Skeletal muscle cell (primary cell): ENCODE measurements at regions not wholly inside any gene's neighbourhood (a gene's known extent, or its start where the extent isn't known, plus 50 kb on each side); places are given as distances from the start of the nearest gene placed in this dataset.
"Not testable (repeated sequence)": the region's sequence is repeated elsewhere in the genome, so short reads cannot be mapped to it uniquely, and the experiment has no call there.

Source experiments
- DNase-seq: peaks from one replicate; pipeline ENCODE4 v3.0.0-alpha.2; 2010; ENCODE audit warnings: low read depth
- H3K4me3 ChIP-seq: 2 replicates; pipeline ENCODE4 v1.5.1; 2011; ENCODE audit warnings: low read depth, mild to moderate bottlenecking, control low read depth, low read length, moderate library complexity

GRCh38 chr5:36457511-36458270 is 148.7 kb upstream of the SLC1A3 start:
- peak; percentile 39 for DNase-seq
- H3K4me3 ChIP-seq = no peak overlapping the region

- DNase-seq = no peak
These were observed 147.7 kb upstream of the SLC1A3 start for GRCh38 chr5:36458746-36459145.

GRCh38 chr5:36459176-36460135 is 146.9 kb upstream of the SLC1A3 start:
- H3K4me3 ChIP-seq = no peak overlapping the region
- DNase-seq = no peak

More at GRCh38 chr5:36458746-36459145, 147.7 kb upstream of the SLC1A3 start:
- no peak overlapping the region for H3K4me3 ChIP-seq

- DNase-seq = no peak
- no peak overlapping the region for H3K4me3 ChIP-seq
These were observed 143.9 kb upstream of the SLC1A3 start for GRCh38 chr5:36462295-36463021.

GRCh38 chr5:36475942-36476341 is 130.5 kb upstream of the SLC1A3 start:
- H3K4me3 ChIP-seq, DNase-seq: not testable (repeated sequence)

- H3K4me3 ChIP-seq = no peak overlapping the region
- peak; percentile 49 for DNase-seq
These were observed 127.6 kb upstream of the SLC1A3 start for GRCh38 chr5:36478646-36479317.

- H3K4me3 ChIP-seq = no peak overlapping the region
- DNase-seq = no peak
These were observed 124.8 kb upstream of the SLC1A3 start for GRCh38 chr5:36481454-36482120.

- no peak for DNase-seq
- H3K4me3 ChIP-seq = no peak overlapping the region
These were observed 123.6 kb upstream of the SLC1A3 start for GRCh38 chr5:36482812-36483211.

GRCh38 chr5:36489505-36489904 is 116.9 kb upstream of the SLC1A3 start:
- H3K4me3 ChIP-seq = no peak overlapping the region

GRCh38 chr5:36491856-36492255 is 114.5 kb upstream of the SLC1A3 start:
- DNase-seq = no peak
- H3K4me3 ChIP-seq = no peak overlapping the region

More at GRCh38 chr5:36489505-36489904, 116.9 kb upstream of the SLC1A3 start:
- DNase-seq = no peak

GRCh38 chr5:36492984-36493654 is 113.3 kb upstream of the SLC1A3 start:
- peak; percentile 74 for DNase-seq
- no peak overlapping the region for H3K4me3 ChIP-seq

- DNase-seq = no peak
- no peak overlapping the region for H3K4me3 ChIP-seq
These were observed 112.4 kb upstream of the SLC1A3 start for GRCh38 chr5:36494028-36494427.

- H3K4me3 ChIP-seq = no peak overlapping the region
- DNase-seq = peak; percentile 76
These were observed 111.4 kb upstream of the SLC1A3 start for GRCh38 chr5:36494841-36495601.

GRCh38 chr5:36495611-36496010 is 110.8 kb upstream of the SLC1A3 start:
- no peak for DNase-seq
- no peak overlapping the region for H3K4me3 ChIP-seq

GRCh38 chr5:36496471-36496870 is 109.9 kb upstream of the SLC1A3 start:
- H3K4me3 ChIP-seq = no peak overlapping the region
- DNase-seq = no peak

- H3K4me3 ChIP-seq = no peak overlapping the region
- peak; percentile 94 for DNase-seq
These were observed 103.8 kb upstream of the SLC1A3 start for GRCh38 chr5:36502608-36503007.

GRCh38 chr5:36505021-36505420 is 101.4 kb upstream of the SLC1A3 start:
- no peak for DNase-seq
- H3K4me3 ChIP-seq = no peak overlapping the region
